ENCODE measurements at regions not wholly inside any gene's neighbourhood (a gene's known extent, or its start where the extent isn't known, plus 50 kb on each side); places are given as distances from the start of the nearest gene placed in this dataset.
"Not testable (repeated sequence)": the region's sequence is repeated elsewhere in the genome, so short reads cannot be mapped to it uniquely, and the experiment has no call there.

DNA sequence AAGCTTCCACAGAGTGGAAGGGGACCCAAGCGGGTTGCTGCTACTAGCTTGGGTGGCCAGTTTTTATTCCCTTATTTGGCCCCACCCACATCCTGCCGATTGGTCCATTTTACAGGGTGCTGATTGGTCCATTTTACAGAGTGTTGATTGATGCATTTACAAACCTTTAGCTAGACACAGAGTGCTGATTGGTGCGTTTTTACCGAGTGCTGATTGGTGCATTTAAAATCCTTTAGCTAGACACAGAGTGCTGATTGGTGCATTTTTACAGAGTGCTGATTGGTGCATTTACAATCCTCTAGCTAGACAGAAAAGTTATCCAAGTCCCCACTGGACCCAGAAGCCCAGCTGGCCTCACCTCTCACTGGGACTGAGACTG lies 187.0 kb upstream of the KCNMB2 start:
- not testable (repeated sequence) for DNase-seq

DNA sequence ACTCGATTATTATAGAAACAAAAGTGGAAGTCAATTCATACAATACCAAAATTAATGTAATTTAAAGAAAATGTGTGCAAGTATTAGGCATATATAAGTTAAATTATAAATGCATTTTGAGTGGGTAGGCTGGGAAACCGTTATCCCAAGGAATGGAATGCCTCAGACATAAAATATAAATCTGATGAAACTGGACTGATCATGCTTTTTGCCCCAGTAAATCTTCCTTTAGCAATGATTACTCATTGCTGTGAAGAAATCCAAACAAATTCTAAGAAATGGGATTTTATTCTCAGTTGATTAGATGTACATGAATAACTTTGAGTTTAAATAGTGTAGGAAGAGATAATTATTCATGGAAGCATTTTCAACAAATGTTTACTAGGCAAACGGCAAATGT lies 185.5 kb upstream of the KCNMB2 start:
- DNase-seq, result peak; percentile 61

- DNase-seq, result peak; percentile 94
Observed at GRCh38 chr3:178352326-178353005, 183.8 kb upstream of the KCNMB2 start.

DNA sequence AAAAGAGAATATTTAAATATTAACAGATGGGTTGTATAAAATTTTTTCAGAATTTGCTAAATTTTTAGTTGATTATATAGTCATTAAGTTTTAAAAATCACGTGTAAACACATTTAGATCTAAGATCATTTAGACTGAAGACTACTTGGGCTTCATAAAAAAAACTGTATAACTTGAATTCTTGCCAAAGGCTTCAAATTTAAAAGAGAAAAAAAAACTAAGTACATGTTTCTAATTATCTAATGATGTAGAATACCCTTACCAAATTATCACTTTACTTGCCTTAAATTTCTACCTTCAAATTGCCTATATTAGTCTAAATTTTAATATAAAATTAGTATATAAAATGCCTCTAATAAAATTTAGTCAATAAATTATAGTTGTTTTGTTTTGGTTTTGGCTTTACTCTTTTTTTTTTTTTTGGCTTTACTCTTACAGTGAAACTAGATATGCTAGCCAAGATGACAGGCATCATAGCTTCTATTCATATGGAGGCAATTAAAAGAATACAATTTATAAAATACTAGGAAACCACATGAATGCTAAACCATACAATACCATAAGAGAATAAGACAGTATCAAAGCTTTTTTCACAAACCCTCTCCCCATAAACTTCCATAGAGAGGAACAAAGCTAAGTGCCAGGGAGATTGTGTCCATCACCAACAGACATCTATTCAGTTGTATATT lies 183.1 kb upstream of the KCNMB2 start:
- peak; percentile 81 for DNase-seq

DNA sequence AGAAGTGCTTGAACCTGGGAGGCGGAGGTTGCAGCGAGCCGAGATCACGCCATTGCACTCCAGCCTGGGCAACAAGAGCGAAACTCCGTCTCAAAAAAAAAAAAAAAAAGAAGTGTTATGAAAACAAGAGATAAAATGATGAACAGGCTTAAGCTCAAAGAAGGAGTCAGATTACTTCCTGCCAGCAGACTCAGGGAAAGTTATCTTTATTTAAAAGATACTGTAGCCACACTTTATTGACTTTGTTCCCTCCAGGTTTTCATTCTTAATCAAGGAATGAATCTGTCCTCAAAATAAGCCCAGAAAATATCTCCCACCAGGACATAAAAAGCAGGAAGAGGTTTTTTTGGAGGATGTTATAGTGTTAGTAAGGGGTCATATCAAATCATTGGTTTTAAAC lies 176.5 kb upstream of the KCNMB2 start:
- DNase-seq, result no peak

- not testable (repeated sequence) for DNase-seq
Observed at GRCh38 chr3:178363048-178363447, 173.2 kb upstream of the KCNMB2 start.

GRCh38 chr3:178367817-178368617 lies 168.2 kb upstream of the KCNMB2 start:
- peak; percentile 28 for DNase-seq

- no peak for DNase-seq
Observed at GRCh38 chr3:178369006-178369405, 167.2 kb upstream of the KCNMB2 start.

DNA sequence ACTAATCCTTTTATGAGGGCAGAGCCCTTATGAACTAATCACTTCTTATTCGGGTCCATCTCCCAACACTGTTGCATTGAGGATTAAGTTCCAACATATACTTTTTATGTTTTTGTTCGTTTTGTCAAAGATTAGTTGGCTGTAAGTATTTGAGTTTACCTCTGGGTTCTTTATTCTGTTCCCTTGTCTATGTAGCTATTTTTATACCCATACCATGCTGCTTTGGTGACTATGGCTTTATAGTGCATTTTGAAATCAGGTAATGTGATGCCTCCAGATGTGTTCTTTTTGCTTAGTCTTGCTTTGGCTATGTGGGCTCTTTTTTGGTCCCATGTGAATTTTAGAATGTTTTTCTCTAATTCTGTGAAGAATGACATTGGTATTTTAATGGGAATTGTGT lies 166.4 kb upstream of the KCNMB2 start:
- no peak for DNase-seq

GRCh38 chr3:178370387-178370786 lies 165.8 kb upstream of the KCNMB2 start:
- no peak for DNase-seq

DNA sequence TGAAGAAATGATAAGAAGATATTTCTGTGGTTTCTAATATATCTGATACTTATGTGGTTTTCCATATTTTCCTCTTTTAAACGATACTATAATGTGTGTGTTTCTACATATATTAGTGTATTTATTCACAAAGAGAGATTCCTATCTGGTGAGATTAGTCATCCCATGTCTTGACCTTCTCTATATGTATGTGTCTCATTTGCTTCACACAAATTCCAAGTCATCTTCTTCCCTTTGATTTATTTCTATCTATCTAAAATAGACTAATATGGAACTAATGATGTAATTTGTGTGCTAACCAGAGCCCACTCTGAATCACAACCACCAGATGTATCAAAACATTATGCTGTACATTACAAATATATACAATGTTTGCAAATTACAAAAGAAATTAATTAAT lies 154.7 kb upstream of the KCNMB2 start:
- DNase-seq, result peak; percentile 88

GRCh38 chr3:178381971-178382448 lies 154.2 kb upstream of the KCNMB2 start:
- DNase-seq, result no peak

DNA sequence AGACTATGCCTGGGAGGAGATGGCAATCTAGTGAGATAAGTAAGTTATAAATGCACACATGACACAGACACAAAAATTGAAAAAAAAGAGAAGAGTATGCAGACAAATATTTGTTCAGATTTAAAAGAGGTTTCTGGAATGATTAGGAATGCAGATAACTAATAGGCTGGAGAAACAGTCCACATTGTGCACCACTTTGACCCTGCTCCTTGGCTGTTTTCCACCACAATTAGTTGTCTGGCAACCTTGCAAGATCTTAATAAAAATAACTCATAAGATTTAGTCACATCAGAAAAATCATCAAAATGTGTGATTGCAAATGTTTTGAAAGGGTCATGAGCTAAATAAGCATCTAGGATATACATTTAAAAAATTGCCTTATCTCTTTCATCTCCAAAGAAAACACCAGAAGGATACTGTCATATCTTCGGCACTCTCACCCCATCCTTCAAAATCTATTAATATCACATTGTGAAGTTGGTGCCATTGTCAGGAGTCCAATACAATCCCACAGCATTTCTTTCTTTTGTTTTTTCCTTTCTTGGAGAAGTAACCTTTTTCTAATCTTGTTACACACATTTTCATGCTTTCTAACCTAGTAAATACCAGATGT lies 153.7 kb upstream of the KCNMB2 start:
- peak; percentile 98 for DNase-seq

DNA sequence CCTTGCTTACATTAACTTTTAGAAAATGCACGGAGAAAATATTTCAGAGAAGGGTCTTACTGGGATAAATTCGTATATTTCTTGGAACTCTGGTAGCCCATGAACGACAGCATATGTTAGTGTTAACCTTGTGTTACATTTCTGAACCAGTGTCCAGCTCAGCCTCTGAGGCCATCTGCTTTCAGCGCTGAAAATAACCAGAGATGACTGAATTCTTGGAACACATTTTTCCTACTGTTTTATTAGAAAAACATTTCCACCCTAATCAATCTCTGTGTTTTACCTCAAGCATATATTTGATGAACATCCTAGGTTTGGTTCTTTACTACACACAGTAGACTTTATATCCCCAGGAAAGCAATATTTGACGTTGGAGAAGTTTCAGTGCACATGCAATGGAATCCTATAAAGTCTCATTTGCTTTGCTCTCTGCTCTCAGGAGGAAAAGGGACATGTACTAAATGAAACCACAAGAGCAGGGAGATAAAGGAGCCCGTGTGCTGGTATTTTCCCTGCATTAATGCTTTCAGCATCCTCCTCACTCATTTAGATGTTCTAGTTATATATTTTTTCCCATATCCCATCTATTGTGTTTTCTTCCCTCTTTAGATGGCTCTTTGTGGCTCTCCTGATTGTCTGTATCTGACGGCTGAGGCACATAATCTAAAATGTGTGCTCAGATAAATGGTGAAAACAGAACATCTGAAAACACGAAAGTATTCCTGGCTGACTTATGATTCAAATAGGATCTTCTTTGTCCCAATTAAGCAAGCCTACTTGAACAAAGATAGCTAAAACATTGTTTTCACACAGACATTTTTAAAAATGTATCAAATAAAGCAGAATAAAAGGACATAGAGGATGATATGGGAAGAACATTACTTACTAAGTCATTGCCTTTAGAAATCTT lies 151.7 kb upstream of the KCNMB2 start:
- DNase-seq, result no peak

DNA sequence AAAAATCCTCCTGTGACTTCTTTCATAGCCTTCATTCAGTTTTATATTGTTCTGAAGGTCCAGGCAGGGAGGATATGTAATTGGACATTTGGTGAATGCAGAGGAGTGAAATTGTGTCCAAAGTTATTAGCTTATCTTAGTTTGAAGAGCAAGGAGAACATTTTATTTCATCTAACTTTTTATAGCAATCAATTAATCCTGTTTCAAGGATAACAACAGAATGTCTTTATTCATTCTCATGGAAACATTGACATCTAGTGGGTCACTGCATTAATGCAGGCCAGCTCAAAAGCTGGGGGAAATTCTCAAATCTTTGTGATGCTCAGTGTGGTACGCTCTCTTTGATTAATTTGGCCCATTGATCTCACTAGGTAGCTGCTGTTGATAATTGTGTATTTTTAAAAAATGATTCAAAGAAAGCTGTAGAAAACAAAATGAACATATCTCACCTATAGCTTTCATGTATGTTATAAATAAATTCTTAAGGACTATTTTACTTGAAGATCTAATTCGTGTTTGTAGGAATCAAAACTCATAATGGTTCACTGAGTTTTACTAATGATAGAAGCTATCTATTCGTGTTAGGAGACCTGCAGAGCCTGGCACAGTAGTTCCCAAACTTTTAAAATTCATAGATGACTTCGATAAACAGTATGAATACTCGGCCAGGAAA lies 150.8 kb upstream of the KCNMB2 start:
- DNase-seq, result peak; percentile 55

DNA sequence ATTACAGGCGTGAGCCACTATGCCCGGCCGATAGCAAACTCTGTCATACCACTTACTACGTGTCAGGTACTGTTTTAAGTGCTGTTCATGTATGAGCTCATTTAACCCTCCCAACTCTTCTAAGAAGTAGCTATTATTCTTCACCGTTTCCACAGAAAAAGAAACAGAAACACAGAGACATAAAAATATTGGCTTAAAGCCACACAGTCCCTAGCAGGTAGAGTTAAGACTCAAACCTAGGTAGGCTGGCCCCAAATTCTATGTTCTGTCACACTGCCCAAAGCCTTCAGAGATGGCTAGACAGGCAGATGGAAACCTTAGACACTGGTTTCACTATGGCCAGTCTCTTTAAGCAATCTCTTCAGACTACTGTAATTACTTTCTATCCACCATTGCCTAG lies 149.8 kb upstream of the KCNMB2 start:
- DNase-seq, result no peak

GRCh38 chr3:178386880-178387279 lies 149.4 kb upstream of the KCNMB2 start:
- DNase-seq, result no peak

- no peak for DNase-seq
Observed at GRCh38 chr3:178388473-178388872, 147.8 kb upstream of the KCNMB2 start.

DNA sequence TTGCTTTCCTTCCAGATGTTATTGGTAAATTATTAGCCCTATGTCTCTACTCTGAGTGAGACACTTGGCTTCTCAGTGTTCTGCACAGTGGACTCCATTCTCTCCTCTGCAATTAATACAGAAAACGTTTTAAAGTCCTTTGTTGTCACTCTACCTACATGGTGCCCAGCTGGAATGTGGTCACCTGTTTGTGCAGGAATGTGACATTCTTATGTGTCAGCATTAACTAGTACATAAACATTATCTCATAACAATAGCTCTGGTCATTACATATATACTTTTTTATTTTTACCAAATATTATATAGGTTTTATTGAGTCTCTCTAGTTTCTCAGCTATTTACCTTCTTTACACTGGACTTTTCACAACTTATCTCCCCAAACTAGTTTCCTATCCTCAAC lies 147.0 kb upstream of the KCNMB2 start:
- DNase-seq, result no peak

GRCh38 chr3:178392511-178392926 lies 143.7 kb upstream of the KCNMB2 start:
- peak; percentile 79 for DNase-seq

DNA sequence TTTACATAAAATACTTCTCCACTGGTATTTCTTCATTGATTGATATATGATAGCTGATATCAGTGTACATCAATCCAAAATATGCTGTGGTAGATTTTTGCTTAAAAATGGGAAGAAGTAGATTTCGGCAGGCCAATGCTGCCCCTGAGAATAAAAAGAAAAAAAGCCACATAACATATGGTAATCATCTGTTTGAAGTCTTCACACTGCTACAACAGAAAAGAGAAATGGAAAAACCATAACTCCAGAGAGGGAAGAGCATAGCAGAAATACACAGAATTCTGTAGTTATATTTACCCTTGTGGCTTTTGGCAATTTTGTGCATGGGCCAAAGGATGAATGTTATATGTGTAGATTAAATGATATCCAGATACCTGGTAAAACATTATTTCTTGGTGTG lies 143.1 kb upstream of the KCNMB2 start:
- peak; percentile 93 for DNase-seq

- DNase-seq, result peak; percentile 96
Observed at GRCh38 chr3:178393824-178394223, 142.4 kb upstream of the KCNMB2 start.
